ENCODE measurements at regions not wholly inside any gene's neighbourhood (a gene's known extent, or its start where the extent isn't known, plus 50 kb on each side); places are given as distances from the start of the nearest gene placed in this dataset.

- H3K4me1 Mint-ChIP-seq = no peaks in the 10 kb centered on the region
- H4K20me1 ChIP-seq (replicated peaks; ENCODE audit: insufficient read depth) = no peaks in the 10 kb centered on the region
- no peak overlapping the region for H3K4me2 ChIP-seq
- no peaks in the 10 kb centered on the region for H3K27me3 ChIP-seq (ENCODE audit: insufficient read depth)
- no peaks in the 10 kb centered on the region for H3K9me3 Mint-ChIP-seq
- no peak overlapping the region for H3K27ac Mint-ChIP-seq
- no peak overlapping the region for H3K4me3 Mint-ChIP-seq
- H2AFZ ChIP-seq = no peak overlapping the region
- no peaks in the 10 kb centered on the region for H3K9me2 ChIP-seq (ENCODE audit: insufficient read depth)
- ATAC-seq (peak; percentile 81), DNase-seq (ENCODE audit: low spot score) (peak; percentile 30)
- no peak overlapping the region for H3K4me3 ChIP-seq
- TF ChIP-seq EZH2 (IDR thresholded peaks at IDR 0.05; ENCODE audit: low read depth, unreplicated experiment) (no peak), REST (IDR thresholded peaks at IDR 0.05; ENCODE audit: unreplicated experiment) (peak; percentile 60)
- H3K27ac ChIP-seq (ENCODE audit: low read depth) = no peak overlapping the region
- no peaks in the 10 kb centered on the region for H3K27me3 Mint-ChIP-seq (ENCODE audit: insufficient read depth, low read depth, poor library complexity)
- H3F3A ChIP-seq (replicated peaks; ENCODE audit: low read depth) = no peaks in the 10 kb centered on the region
- H3K36me3 ChIP-seq (ENCODE audit: insufficient read depth) = no peaks in the 10 kb centered on the region
- H3K79me2 ChIP-seq (replicated peaks; ENCODE audit: insufficient read depth) = no peaks in the 10 kb centered on the region
- H3K36me3 Mint-ChIP-seq (ENCODE audit: low read depth) = no peaks in the 10 kb centered on the region
- no peaks in the 10 kb centered on the region for H3K4me1 ChIP-seq (ENCODE audit: insufficient read depth)
These were observed 495.8 kb downstream of the MDFIC start for GRCh38 chr7:115417662-115418061.

GRCh38 chr7:115410972-115411686 is 489.2 kb downstream of the MDFIC start:
- H3K36me3 ChIP-seq (ENCODE audit: insufficient read depth) = no peaks in the 10 kb centered on the region
- Mint-ChIP-seq H3K9me3 (peaks cover 3% of the 10 kb centered on the region; the same call in 1 of the 3 replicates), H3K4me1 (peaks cover 27% of the 10 kb centered on the region), H3K27ac (peak overlapping the region; percentile 54; the same call in 1 of the 2 replicates), H3K4me3 (no peak overlapping the region), H3K36me3 (ENCODE audit: low read depth) (peaks cover 7% of the 10 kb centered on the region; the same call in 2 of the 3 replicates), H3K27me3 (ENCODE audit: insufficient read depth, low read depth, poor library complexity) (no peaks in the 10 kb centered on the region)
- H2AFZ ChIP-seq = peak overlapping the region; percentile 67; the same call in 1 of the 2 replicates
- H3K79me2 ChIP-seq (replicated peaks; ENCODE audit: insufficient read depth) = no peaks in the 10 kb centered on the region
- H3K4me3 ChIP-seq = no peak overlapping the region
- H3K4me1 ChIP-seq (ENCODE audit: insufficient read depth) = peaks cover 21% of the 10 kb centered on the region
- no peaks in the 10 kb centered on the region for H3F3A ChIP-seq (replicated peaks; ENCODE audit: low read depth)
- H3K9me2 ChIP-seq (ENCODE audit: insufficient read depth) = no peaks in the 10 kb centered on the region
- DNase-seq (ENCODE audit: low spot score) (no peak), ATAC-seq (no peak)
- no peaks in the 10 kb centered on the region for H4K20me1 ChIP-seq (replicated peaks; ENCODE audit: insufficient read depth)
- H3K27me3 ChIP-seq (ENCODE audit: insufficient read depth) = no peaks in the 10 kb centered on the region
- no peak overlapping the region; the same call in 1 of the 2 replicates for H3K4me2 ChIP-seq
- no peak overlapping the region for H3K27ac ChIP-seq (ENCODE audit: low read depth)
- TF ChIP-seq CREB1 (CRISPR knock-in tag; IDR thresholded peaks at IDR 0.05; ENCODE audit: low read depth) (no peak), STAT1 (IDR thresholded peaks at IDR 0.05; ENCODE audit: unreplicated experiment) (no peak), ETS1 (IDR thresholded peaks at IDR 0.05) (no peak), POLR2AphosphoS5 (IDR thresholded peaks at IDR 0.05; ENCODE audit: low read depth) (no peak), REST (IDR thresholded peaks at IDR 0.05; ENCODE audit: unreplicated experiment) (no peak), ZNF114 (CRISPR knock-in tag; IDR thresholded peaks at IDR 0.05) (no peak), EZH2phosphoT487 (IDR thresholded peaks at IDR 0.05; ENCODE audit: unreplicated experiment) (no peak), CTCF (conservative IDR thresholded peaks at IDR 0.05; ENCODE audit: low read depth in 2 of 2) (no peak), EZH2 (IDR thresholded peaks at IDR 0.05; ENCODE audit: low read depth, unreplicated experiment) (no peak)
